Retinal pigment epithelial cell (primary cell): ENCODE measurements at regions not wholly inside any gene's neighbourhood (a gene's known extent, or its start where the extent isn't known, plus 50 kb on each side); places are given as distances from the start of the nearest gene placed in this dataset.
"Not testable (repeated sequence)": the region's sequence is repeated elsewhere in the genome, so short reads cannot be mapped to it uniquely, and the experiment has no call there.

Experiments
- DNase-seq: peaks from one replicate; pipeline ENCODE4 v3.0.0-alpha.2; 2010; ENCODE audit warnings: low read depth
- H3K4me3 ChIP-seq: 2 replicates; pipeline ENCODE4 v1.5.1; 2011; ENCODE audit warnings: mild to moderate bottlenecking, low read length, control low read depth, moderate library complexity
- CTCF ChIP-seq: conservative IDR thresholded peaks from 2 replicates; pipeline ENCODE4 v1.5.1; 2011; ENCODE audit warnings: low read depth, low read length, control low read depth, inconsistent platforms

DNA sequence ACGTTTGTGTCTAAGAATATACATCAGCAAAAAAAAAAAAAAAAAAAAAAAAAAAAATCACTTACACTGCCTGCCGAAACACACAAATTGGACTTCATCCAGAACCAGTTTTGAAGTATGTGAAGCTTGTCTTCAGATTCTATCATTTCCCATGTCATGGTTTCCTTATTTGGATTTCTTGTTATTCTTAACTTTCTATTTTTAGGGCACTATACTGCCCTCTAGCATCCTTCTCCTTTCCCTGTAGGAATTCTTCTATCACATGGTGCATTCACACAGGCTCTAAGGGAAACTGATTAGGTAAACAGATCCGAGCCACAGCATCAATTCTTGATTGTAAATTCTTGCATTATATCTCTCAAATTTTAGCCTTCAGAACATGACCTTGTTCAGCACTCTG is 1507.5 kb downstream of the OLFM4 start:
- H3K4me3 ChIP-seq = no peak overlapping the region
- DNase-seq = peak; percentile 8
- peak; percentile 54 for TF ChIP-seq CTCF

DNA sequence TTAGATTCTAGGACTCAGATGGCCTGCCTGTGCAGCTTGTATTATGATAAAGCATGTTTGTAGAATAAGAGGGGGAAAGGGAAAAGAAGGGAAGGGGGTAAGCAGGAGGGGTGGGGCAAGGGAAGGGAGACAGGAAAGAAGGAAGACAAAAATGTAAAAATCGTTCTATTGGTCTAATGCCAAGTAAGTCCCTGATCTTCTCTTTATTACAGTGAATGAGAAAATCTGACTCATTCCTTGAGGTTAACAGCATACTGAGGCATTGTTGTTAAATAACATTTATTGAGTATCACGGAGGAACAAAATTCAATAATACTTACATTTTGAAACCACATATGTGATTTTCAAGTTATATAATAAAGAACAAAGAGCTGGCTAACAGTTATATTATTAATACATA is 1534.7 kb downstream of the OLFM4 start:
- no peak for TF ChIP-seq CTCF

GRCh38 chr13:54572037-54572436 is 1543.4 kb downstream of the OLFM4 start:
- not testable (repeated sequence) for DNase-seq, H3K4me3 ChIP-seq

More for the DNA sequence above, 1534.7 kb downstream of the OLFM4 start:
- H3K4me3 ChIP-seq = no peak overlapping the region
- DNase-seq = no peak

DNA sequence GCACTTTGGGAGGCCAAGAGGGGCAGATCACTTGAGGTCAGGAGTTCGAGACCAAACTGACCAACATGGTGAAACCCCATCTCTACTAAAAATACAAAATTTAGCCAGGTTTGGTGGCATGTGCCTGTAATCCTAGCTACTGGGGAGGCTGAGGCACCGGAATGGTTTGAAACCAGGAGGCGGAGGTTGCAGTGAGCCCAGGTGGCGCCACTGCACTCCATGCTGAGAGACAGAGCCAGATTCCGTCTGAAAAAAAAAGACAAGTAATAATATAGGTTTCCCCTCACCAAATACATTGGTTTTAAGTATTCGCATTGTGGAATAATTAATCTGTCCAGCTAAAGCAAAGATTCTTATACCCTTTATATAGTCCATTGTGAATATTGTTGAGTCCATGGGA is 1544.6 kb downstream of the OLFM4 start:
- no peak overlapping the region for H3K4me3 ChIP-seq
- no peak for TF ChIP-seq CTCF
- DNase-seq = no peak

- TF ChIP-seq CTCF = no peak
- no peak overlapping the region for H3K4me3 ChIP-seq
- no peak for DNase-seq
Observed at GRCh38 chr13:54574791-54575190, 1546.2 kb downstream of the OLFM4 start.

- no peak for TF ChIP-seq CTCF
- no peak for DNase-seq
- H3K4me3 ChIP-seq = no peak overlapping the region
Observed at GRCh38 chr13:54591540-54591939, 1562.9 kb downstream of the OLFM4 start.

GRCh38 chr13:54592201-54592600 is 1563.6 kb downstream of the OLFM4 start:
- no peak for DNase-seq

More at GRCh38 chr13:54592201-54592600, 1563.6 kb downstream of the OLFM4 start:
- H3K4me3 ChIP-seq = no peak overlapping the region
- TF ChIP-seq CTCF = no peak
